ENCODE measurements at regions not wholly inside any gene's neighbourhood (a gene's known extent, or its start where the extent isn't known, plus 50 kb on each side); places are given as distances from the start of the nearest gene placed in this dataset.

DNA sequence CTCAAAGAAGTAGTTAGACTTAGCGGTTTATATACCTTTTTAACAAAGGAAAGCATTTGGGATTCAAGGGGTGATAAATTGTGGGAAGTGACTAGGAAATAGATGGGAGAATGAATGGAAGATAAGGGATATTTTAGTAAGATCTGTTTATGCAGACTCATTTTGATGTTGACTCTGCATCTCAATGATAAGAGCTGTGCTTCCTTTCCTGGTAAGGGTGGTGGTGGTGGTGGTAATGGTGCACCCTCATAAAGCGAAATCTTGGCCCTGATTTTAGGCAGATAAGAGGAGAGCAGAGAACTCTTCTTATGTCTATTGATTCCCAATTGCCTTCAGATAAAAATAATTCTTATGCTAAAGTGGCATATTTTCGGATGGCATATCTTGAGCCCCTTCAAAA, 197.1 kb downstream of the SPRY1 start:
- no peak overlapping the region for H3K27ac ChIP-seq (ENCODE audit: low read depth in 1 of 2, low read length in 2 of 2)
- no peaks in the 10 kb centered on the region for H3K36me3 ChIP-seq (ENCODE audit: control insufficient read depth in 1 of 2, insufficient read depth in 2 of 2, low read length in 1 of 2)
- ATAC-seq (ENCODE audit: low FRiP score) (no peak), DNase-seq (no peak)
- 96 to 97% methylated on average over 3 of the region's 3 CpGs for WGBS, 2 donors
- no peaks in the 10 kb centered on the region for H3K27me3 ChIP-seq (ENCODE audit: control insufficient read depth in 1 of 2, insufficient read depth in 2 of 2, low read length in 1 of 2)
- no peak overlapping the region for H3K4me3 ChIP-seq (ENCODE audit: low read length in 2 of 2)
- intact Hi-C loops (cut with DNase I): no loop called here
- peaks cover 0 to 2% of the 10 kb centered on the region in 2 donors for H3K4me1 ChIP-seq (ENCODE audit: control insufficient read depth in 1 of 2, insufficient read depth in 2 of 2, low read length in 2 of 2)
- no peaks in the 10 kb centered on the region for H3K9me3 ChIP-seq (ENCODE audit: control insufficient read depth, low read length)

GRCh38 chr4:123596805-123597204, 200.2 kb downstream of the SPRY1 start:
- DNase-seq (no peak), ATAC-seq (ENCODE audit: low FRiP score) (no peak)
- intact Hi-C loops (cut with DNase I): no loop called here
- Histone ChIP-seq H3K27me3 (ENCODE audit: control insufficient read depth in 1 of 2, insufficient read depth in 2 of 2, low read length in 1 of 2) (no peaks in the 10 kb centered on the region), H3K36me3 (ENCODE audit: control insufficient read depth in 1 of 2, insufficient read depth in 2 of 2, low read length in 1 of 2) (no peaks in the 10 kb centered on the region), H3K27ac (ENCODE audit: low read depth in 1 of 2, low read length in 2 of 2) (no peak overlapping the region), H3K4me1 (ENCODE audit: control insufficient read depth in 1 of 2, insufficient read depth in 2 of 2, low read length in 2 of 2) (peaks cover 0 to 2% of the 10 kb centered on the region in 2 donors), H3K9me3 (ENCODE audit: control insufficient read depth, low read length) (no peaks in the 10 kb centered on the region), H3K4me3 (ENCODE audit: low read length in 2 of 2) (no peak overlapping the region)
- 96 to 99% methylated on average over 3 of the region's 3 CpGs for WGBS, 2 donors

DNA sequence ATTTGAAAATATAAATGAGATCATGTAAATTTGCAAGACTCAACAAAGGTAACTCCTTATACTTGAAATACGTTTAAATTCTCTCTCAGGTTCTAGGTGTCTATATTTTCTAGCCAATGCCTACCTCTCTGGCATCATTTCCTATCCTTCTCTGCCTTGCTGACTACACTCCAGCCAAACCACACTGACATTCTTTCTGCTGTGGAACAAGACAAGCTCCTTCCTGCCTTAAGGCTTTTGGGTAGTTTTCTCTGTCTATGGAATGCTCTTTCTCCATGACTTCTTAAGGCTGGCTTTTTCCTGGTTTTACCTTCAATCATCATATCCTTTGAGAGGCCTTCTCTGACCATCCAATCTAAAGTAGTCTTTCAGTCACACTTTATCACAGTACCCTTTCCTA, 201.0 kb downstream of the SPRY1 start:
- 74 to 84% methylated on average over 1 of the region's 1 CpG for WGBS, 2 donors
- H3K27ac ChIP-seq (ENCODE audit: low read depth in 1 of 2, low read length in 2 of 2): no peak overlapping the region
- H3K9me3 ChIP-seq (ENCODE audit: control insufficient read depth, low read length): no peaks in the 10 kb centered on the region

GRCh38 chr4:123598331-123598730, 201.7 kb downstream of the SPRY1 start:
- 99 to 100% methylated on average over 1 of the region's 1 CpG for WGBS, 2 donors
- intact Hi-C loops (cut with DNase I): no loop called here
- H3K9me3 ChIP-seq (ENCODE audit: control insufficient read depth, low read length): no peaks in the 10 kb centered on the region
- DNase-seq (no peak), ATAC-seq (ENCODE audit: low FRiP score) (no peak)
- no peak overlapping the region for H3K27ac ChIP-seq (ENCODE audit: low read depth in 1 of 2, low read length in 2 of 2)
- no peaks in the 10 kb centered on the region for H3K4me1 ChIP-seq (ENCODE audit: control insufficient read depth in 1 of 2, insufficient read depth in 2 of 2, low read length in 2 of 2)
- H3K36me3 ChIP-seq (ENCODE audit: control insufficient read depth in 1 of 2, insufficient read depth in 2 of 2, low read length in 1 of 2): no peaks in the 10 kb centered on the region
- no peak overlapping the region for H3K4me3 ChIP-seq (ENCODE audit: low read length in 2 of 2)
- no peaks in the 10 kb centered on the region for H3K27me3 ChIP-seq (ENCODE audit: control insufficient read depth in 1 of 2, insufficient read depth in 2 of 2, low read length in 1 of 2)

More for the DNA sequence above, 201.0 kb downstream of the SPRY1 start:
- no peaks in the 10 kb centered on the region for H3K27me3 ChIP-seq (ENCODE audit: control insufficient read depth in 1 of 2, insufficient read depth in 2 of 2, low read length in 1 of 2)
- ATAC-seq (ENCODE audit: low FRiP score) (no peak), DNase-seq (no peak)
- H3K4me1 ChIP-seq (ENCODE audit: control insufficient read depth in 1 of 2, insufficient read depth in 2 of 2, low read length in 2 of 2): no peaks in the 10 kb centered on the region
- H3K36me3 ChIP-seq (ENCODE audit: control insufficient read depth in 1 of 2, insufficient read depth in 2 of 2, low read length in 1 of 2): no peaks in the 10 kb centered on the region
- H3K4me3 ChIP-seq (ENCODE audit: low read length in 2 of 2): no peak overlapping the region
- intact Hi-C loops (cut with DNase I): no loop called here

- Histone ChIP-seq H3K4me3 (ENCODE audit: low read length in 2 of 2) (no peak overlapping the region), H3K27me3 (ENCODE audit: control insufficient read depth in 1 of 2, insufficient read depth in 2 of 2, low read length in 1 of 2) (no peaks in the 10 kb centered on the region), H3K36me3 (ENCODE audit: control insufficient read depth in 1 of 2, insufficient read depth in 2 of 2, low read length in 1 of 2) (no peaks in the 10 kb centered on the region), H3K27ac (ENCODE audit: low read depth in 1 of 2, low read length in 2 of 2) (no peak overlapping the region), H3K4me1 (ENCODE audit: control insufficient read depth in 1 of 2, insufficient read depth in 2 of 2, low read length in 2 of 2) (no peaks in the 10 kb centered on the region), H3K9me3 (ENCODE audit: control insufficient read depth, low read length) (no peaks in the 10 kb centered on the region)
- intact Hi-C loops (cut with DNase I): no loop called here
- WGBS, 2 donors: 67 to 76% methylated on average over 3 of the region's 3 CpGs
- DNase-seq (no peak), ATAC-seq (ENCODE audit: low FRiP score) (peak; percentile 72)
Measured at GRCh38 chr4:123599061-123599919, 202.7 kb downstream of the SPRY1 start.

DNA sequence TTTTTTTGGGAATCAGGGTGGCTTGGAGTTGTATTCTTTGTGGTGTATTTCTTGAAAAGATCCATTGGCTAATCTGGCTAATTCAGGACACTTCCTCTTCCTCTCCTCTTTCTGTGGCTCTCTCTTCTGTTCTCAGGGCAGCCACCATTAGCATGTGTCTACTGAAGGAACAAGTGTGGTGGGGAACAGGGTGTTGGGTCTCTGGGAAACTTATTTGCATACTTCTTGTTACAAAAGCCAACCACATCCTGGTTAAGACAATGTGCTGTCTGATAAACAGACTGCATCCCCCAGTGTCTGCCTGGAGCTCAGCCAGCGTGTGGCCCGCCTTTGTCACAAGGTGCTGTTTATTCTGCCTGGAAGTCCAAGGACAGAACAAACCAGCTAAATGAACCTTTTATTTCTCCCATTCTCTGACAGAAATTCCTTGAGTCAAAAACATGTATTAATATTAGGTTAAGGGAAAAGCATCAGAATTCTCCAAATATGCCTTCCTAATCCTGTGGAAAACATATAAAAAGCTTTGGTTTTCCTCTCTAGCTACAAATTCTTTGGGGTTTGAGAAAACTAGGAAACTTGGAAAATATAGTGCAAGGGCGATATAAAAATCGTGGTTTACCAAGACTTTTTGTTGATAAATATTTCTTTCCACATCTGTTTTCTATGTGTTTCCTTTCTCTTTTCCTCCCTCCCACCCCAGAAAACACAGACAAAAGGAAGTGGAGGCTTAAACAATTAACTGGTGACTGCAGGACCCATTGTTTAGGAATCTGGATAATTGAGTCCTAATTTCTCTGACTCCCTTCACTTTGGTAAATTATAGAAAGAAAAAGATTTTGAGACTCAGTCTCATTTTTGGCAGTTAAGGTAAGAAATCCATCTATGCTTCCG, 203.6 kb downstream of the SPRY1 start:
- no peak overlapping the region for H3K27ac ChIP-seq (ENCODE audit: low read depth in 1 of 2, low read length in 2 of 2)
- no peaks in the 10 kb centered on the region for H3K27me3 ChIP-seq (ENCODE audit: control insufficient read depth in 1 of 2, insufficient read depth in 2 of 2, low read length in 1 of 2)
- H3K4me3 ChIP-seq (ENCODE audit: low read length in 2 of 2): no peak overlapping the region
- no peaks in the 10 kb centered on the region for H3K9me3 ChIP-seq (ENCODE audit: control insufficient read depth, low read length)
- intact Hi-C loops (cut with DNase I): no loop called here
- DNase-seq (peak; percentile 78 to 82), ATAC-seq (ENCODE audit: low FRiP score) (peak; percentile 62)
- 76 to 77% methylated on average over 5 of the region's 5 CpGs for WGBS, 2 donors
- no peaks in the 10 kb centered on the region for H3K4me1 ChIP-seq (ENCODE audit: control insufficient read depth in 1 of 2, insufficient read depth in 2 of 2, low read length in 2 of 2)
- H3K36me3 ChIP-seq (ENCODE audit: control insufficient read depth in 1 of 2, insufficient read depth in 2 of 2, low read length in 1 of 2): no peaks in the 10 kb centered on the region

- Histone ChIP-seq H3K4me3 (ENCODE audit: low read length in 2 of 2) (no peak overlapping the region), H3K27ac (ENCODE audit: low read depth in 1 of 2, low read length in 2 of 2) (no peak overlapping the region), H3K27me3 (ENCODE audit: control insufficient read depth in 1 of 2, insufficient read depth in 2 of 2, low read length in 1 of 2) (no peaks in the 10 kb centered on the region), H3K9me3 (ENCODE audit: control insufficient read depth, low read length) (no peaks in the 10 kb centered on the region), H3K36me3 (ENCODE audit: control insufficient read depth in 1 of 2, insufficient read depth in 2 of 2, low read length in 1 of 2) (no peaks in the 10 kb centered on the region), H3K4me1 (ENCODE audit: control insufficient read depth in 1 of 2, insufficient read depth in 2 of 2, low read length in 2 of 2) (no peaks in the 10 kb centered on the region)
- WGBS, 2 donors: 94 to 95% methylated on average over 6 of the region's 6 CpGs
- ATAC-seq (ENCODE audit: low FRiP score) (no peak), DNase-seq (no peak)
- intact Hi-C loops (cut with DNase I): no loop called here
Measured at GRCh38 chr4:123600987-123601904, 204.7 kb downstream of the SPRY1 start.

- DNase-seq: no peak
- ATAC-seq (ENCODE audit: low FRiP score): no peak
- Histone ChIP-seq H3K9me3 (ENCODE audit: control insufficient read depth, low read length) (no peaks in the 10 kb centered on the region), H3K4me3 (ENCODE audit: low read length in 2 of 2) (no peak overlapping the region), H3K36me3 (ENCODE audit: control insufficient read depth in 1 of 2, insufficient read depth in 2 of 2, low read length in 1 of 2) (no peaks in the 10 kb centered on the region), H3K27me3 (ENCODE audit: control insufficient read depth in 1 of 2, insufficient read depth in 2 of 2, low read length in 1 of 2) (no peaks in the 10 kb centered on the region), H3K27ac (ENCODE audit: low read depth in 1 of 2, low read length in 2 of 2) (no peak overlapping the region), H3K4me1 (ENCODE audit: control insufficient read depth in 1 of 2, insufficient read depth in 2 of 2, low read length in 2 of 2) (no peaks in the 10 kb centered on the region)
- intact Hi-C loops (cut with DNase I): no loop called here
- 93 to 96% methylated on average over 4 of the region's 4 CpGs for WGBS, 2 donors
Measured at GRCh38 chr4:123602007-123602406, 205.4 kb downstream of the SPRY1 start.

Data from aorta (tissue), 5 donors.